ENCODE measurements at regions not wholly inside any gene's neighbourhood (a gene's known extent, or its start where the extent isn't known, plus 50 kb on each side); places are given as distances from the start of the nearest gene placed in this dataset.
"Not testable (repeated sequence)": the region's sequence is repeated elsewhere in the genome, so short reads cannot be mapped to it uniquely, and the experiment has no call there.

DNA sequence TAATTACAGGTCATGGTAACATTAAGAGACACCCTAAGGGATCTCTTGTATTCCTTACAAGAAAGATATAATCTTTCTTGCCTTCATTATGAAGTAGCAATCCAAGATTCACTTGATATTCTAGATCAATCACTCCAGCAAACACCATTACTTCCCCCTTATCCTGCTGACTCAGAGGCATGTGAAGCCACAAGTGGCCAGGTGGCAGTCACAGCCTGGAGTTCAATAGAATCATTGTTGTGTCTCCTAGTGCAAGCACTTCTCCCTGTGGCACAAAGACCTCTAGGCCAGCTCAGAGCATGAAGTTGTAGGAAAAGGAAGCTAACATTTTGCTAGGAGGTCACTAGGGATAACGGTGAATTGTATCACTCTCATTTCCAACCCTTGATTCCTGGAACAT is 864.3 kb upstream of the ATXN8OS start:
- DNase-seq: no peak

DNA sequence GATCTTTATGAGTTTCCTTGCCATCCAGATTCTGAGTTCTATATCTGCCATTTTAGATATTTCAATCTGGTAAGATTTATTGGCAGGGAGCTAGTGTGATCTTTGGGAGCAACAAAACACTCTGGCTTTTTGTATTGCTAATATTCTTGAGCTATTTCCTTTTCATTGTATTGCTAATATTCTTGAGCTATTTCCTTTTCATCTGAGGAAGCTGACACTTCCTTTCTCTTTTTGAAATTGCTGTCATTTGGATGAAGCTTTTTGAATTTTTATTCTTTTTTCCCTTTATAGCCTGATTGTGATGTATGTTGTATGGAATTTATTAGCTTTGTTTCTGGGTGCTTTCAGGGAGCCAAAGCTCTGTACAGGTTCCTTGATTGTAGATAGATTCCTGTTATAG is 873.5 kb upstream of the ATXN8OS start:
- no peak for DNase-seq

DNA sequence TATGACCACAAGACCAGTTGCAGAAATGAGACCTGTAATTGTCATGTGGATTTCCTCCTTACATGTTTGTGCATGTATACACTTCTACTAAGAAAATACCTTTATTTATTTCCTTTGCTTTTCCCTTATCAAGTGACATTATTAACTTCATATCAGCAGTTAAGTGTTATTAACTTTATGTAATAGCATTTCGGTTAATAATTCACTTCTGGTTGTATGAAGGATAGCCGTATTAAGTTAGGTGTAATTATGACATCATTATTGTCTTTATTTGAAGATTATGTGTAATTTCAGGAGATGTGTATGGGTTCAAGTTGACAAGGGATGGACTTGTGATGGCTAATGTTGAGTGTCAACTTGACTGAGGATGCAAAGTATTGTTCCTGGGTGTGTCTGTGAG is 881.2 kb upstream of the ATXN8OS start:
- no peak for DNase-seq

DNA sequence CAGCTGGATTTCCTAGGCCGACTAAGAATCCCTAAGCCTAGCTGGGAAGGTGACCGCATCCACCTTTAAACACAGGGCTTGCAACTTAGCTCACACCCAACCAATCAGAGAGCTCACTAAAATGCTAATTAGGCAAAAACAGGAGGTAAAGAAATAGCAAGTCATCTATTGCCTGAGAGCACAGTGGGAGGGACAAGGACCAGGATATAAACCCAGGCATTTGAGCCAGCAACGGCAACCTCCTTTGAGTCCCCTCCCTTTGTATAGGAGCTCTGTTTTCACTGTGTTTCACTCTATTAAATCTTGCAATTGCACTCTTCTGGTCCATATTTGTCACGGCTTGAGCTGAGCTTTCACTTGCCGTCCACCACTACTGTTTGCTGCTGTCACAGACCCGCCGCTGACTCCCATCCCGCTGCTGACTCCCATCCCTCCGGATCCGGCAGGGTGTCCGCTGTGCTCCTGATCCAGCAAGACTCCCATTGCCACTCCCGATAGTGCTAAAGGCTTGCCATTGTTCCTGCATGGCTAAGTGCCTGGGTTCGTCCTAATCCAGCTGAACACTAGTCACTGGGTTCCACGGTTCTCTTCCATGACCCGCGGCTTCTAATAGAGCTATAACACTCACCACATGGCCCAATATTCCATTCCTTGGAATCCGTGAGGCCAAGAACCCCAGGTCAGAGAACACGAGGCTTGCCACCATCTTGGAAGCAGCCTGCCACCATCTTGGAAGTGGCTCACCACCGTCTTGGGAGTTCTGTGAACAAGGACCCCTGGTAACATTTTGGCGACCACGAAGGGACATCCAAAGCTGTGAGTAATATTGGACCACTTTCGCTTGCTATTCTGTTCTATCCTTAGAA is 885.8 kb upstream of the ATXN8OS start:
- DNase-seq: not testable (repeated sequence)

DNA sequence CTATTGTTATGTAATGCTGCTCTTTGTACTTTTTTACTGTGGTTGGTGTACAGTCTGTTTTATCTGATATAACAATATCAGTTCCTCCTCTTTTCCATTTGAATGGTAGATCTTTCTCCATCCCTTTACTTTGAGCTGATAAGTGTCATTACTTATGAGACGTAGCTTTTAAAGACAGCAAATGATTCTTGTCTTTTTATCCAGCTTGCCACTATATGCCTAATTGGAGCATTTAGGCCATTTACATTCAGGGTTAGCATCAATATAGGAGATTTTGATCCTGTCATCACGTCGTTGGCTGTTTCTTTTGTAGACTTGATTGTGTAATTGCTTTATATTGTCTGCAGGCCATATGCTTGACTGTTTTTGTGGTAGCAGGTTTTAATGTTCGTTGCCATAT is 894.2 kb upstream of the ATXN8OS start:
- DNase-seq: no peak

DNA sequence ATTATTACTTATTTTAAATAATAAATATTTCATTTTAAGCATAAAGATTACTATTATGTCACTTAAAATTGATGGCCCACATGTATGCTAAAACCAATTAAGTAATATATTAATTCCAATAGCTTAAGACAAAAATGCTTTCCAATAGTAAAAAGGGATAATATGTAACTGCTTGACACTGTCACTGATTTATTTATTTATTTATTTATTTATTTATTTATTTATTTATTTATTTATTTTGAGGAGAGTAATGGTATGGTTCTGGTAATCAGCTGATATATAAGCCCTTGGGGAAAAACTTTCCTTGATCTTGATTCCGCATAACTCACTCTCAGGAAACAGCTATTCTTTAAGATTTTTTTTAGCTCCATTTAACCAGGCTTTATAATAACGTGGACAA is 903.0 kb upstream of the ATXN8OS start:
- DNase-seq: no peak

DNA sequence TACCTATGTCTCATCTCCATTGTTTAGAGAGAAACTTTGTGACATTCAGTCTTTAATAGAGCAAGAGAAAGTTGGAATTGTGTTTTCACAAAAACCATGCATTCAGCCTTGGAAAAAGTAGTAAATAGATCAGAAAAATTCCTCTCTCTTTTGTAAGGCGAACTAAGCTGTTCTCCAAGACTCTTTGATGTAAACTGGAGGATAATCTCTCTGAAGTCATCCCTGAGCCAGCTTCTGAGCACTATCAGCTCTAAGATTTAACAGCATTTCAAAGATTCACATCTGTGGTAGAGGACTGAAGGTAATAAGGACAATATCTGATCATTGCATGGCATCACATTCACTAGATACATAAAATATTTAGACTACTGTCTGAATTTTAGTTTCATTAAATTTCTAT is 904.6 kb upstream of the ATXN8OS start:
- DNase-seq: no peak

DNA sequence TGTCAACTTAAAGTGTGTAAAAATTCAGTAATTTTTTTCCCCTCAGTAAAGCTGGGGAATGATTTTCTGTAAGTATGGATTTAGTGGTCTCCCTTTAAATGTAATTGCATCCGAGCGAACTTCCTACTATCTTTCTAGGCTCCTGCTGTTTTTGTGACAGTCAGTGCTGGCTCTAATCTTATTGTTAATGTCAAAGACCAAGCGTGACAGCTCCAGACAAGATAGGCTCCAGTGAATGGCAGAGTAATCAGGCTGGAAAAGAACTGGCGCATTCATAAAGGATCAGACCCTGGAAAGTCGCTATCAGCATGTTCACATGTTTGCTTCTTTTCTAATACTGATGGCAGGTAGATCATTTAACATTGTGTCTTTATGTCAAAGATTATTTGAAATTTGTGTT is 908.0 kb upstream of the ATXN8OS start:
- DNase-seq: no peak

DNA sequence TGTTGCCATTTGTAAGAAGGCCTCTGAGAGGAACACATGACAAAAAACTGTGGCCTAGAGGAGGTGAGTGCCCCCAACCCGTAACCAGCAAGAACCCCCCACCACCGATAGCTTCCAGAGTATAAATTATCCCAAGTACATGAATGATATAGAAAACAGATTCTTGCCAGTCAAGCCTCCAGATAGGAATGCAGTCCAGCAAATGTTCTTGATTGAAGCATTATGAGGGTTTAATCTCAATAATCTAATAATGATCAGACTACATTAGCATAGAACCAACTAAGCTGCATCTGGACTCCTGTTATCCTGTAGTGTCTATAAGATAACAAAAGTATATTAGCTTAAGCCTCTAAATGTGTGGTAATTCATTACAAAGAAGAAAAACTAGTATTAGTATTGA is 908.9 kb upstream of the ATXN8OS start:
- DNase-seq: no peak

DNA sequence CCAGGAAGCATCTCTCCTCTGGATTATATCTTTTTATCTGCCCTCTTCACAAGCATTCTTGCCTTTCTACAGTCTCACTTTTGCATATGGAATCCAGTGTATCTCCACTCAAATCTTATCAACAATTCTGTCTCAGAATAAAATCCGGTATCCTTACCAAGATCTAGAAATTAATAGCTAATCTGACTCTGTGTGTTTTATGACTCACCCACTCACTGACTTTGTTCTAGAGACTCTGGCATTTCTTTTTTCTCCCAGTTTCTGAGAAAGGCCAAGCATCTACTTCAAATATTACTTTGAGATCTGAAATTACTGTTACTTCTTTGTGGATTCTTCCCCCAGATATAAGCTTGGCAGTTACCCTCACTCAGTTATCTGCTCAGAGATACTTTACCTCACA is 913.5 kb upstream of the ATXN8OS start:
- no peak for DNase-seq

DNA sequence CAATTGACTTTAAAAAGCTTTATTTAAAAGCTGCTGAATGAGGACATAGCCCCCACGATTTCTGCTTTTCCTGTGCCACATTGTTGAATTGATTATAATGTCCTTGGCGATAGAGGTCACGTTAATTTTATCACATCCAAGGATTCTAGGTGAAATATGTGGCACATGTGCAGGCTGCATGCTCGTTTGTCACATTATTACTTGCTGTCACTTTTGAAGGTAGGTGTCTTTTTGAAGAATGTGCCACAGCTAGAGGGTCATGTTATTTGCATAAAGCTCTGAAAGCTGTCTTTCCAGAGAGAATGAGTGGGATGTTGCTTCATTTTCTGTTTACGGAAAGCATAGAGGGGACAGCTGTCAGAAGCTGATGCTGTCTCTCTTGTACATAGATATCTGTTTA is 927.6 kb upstream of the ATXN8OS start:
- no peak for DNase-seq

DNA sequence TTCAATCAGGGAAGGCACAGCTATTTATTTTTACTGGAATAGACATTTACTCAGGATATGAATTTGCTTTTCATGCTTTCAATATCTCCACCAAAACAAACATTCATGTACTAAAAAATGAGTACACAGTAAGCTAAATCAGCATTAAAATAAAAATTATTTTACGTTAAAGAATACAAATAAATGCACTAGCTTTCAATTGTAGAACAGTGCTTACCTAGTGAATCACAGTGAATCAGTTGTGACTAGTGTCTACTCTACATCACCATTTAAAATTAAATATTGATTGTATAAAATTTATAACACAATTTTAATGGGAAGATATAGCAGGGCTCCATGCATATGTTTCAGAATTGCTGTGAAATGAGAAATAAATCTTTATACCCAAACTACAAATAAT is 929.6 kb upstream of the ATXN8OS start:
- no peak for DNase-seq

DNA sequence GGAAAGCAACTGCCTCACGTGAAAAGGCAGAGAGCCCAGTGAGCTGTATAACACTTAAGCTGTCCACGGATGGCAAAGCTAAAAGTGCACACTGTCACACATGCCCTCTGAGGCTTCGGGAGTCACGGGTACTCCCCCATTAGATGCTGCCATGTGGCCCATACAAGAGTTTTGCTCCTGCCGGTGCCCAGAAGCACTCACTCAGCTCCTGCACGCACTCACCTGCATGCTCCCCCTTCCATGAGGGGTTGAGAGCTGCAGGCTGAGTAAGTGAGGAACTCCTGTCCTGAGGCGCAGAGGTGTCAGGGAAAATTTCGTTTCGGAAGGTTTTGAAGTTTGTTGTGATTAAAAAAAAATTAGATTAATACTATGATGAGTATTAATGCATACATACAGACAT is 939.2 kb upstream of the ATXN8OS start:
- DNase-seq: no peak

DNA sequence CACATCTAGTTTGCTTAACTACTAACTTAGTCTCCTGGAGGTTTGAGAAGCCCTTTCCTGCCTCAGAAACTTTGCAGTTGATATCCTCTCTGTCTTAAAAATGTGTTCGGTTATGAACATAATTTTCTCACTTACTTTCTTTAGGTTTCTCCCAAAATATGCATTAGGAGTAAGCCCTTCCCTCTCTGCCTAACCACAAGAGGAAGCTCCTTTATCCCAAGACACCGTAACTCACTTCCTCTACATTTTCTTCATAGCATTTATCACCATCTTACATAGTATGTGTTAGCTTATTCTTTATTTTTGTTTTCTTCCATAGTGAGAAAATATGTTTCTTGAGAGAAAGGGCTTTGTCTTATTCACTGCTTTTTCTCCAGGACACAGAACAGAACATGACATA is 952.5 kb upstream of the ATXN8OS start:
- DNase-seq: no peak

DNA sequence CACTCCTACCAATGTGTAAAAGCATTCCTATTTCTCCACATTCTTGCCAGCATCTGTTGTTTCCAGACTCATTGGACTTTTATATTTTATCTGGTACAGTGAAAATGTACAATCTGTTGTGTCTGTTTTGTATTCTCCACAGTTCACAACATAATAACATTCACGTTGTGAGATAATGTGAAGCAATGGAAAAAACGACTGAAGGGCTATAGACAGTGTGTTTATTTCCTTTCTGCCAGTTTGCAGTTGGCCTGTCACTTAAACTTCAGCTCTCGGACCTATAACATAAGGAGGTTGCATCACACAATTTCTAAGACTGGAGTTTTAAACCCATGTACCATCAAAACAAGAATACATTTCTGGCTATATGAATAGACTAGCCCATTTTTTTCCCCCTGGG is 965.5 kb upstream of the ATXN8OS start:
- DNase-seq: no peak

DNA sequence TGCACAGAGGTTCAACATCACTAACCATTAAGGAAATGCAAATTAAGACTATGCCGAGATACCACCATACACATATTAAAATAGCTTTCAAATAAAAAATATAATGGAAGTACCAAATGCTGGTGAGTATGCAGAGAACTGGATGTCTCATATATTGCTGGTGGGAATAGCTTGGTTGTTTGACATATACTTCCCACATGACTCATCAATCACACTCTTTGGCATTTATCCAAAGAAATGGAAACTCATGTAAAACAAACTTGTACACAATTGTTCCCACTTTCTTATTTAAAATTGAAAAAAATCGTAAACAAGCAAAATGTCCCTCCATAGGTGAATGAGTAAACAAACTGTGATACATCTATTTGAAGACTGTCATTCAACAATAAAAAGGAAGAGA is 982.6 kb upstream of the ATXN8OS start:
- DNase-seq: no peak

DNA sequence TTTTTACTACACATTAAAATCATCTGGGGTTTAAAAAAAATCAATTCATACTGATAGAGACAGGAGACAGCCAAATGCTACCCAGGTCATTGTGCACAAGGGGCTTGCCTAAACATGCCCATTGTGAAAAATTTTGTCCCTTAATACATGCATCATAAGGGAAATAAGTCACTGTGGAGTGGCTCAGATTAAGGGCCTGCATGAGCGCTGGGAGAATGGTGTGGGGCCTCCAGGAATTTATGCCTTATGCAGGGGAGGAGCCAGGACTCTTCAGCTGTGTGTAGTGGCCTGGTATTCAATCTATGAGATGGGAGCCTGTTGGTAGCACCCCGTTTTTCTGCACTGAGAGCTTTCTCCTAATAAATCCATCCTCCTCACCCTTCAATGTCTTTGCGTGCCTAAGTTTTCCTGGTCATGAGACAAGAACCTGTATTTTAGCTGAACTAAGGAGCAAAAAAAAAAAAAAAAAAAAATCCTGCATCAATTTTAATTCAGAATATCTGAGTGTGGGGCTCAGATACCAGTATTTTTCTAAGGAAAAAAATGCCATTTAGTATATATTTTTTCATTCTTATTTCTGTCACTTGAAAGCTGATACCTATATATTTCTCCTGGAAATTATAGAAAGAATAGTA is 997.6 kb upstream of the ATXN8OS start:
- DNase-seq: no peak

DNA sequence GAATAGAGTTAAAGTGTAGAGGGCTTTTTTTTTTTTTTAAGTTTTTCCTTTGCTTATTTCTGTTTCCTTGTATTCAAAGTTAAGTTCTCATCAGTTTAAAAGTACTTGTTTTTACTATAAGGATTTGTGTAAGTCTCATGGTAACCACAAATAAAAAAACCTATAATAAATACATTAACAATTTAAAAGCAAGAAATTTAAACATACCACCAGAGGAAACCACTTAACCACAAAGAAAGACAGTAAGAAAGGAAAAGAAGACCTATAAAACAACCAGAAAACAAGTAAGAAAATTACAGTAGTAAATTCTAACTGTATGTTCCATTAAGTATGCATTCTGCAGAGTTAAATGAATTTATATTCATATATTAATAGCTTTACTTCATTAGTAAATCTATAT is 999.1 kb upstream of the ATXN8OS start:
- DNase-seq: peak; percentile 79

DNA sequence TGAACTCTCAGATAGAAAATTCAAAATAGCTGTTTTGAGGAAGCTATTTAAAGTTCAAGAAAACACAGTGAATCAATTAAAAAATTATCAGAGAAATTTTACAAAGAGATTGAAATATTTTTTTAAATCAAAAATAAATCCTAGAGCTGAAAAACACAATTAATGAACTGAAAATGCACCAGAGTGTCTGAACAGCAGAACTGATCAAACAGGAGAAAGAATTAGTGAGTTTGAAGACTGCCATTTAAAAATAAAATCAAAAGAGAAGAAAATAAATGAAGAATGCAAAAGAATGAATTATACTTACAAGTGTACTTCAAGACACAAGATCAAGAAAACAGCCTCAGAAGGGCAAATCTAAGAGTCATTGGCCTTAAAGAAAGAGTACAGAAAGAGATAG is 1000.2 kb upstream of the ATXN8OS start:
- no peak for DNase-seq

DNA sequence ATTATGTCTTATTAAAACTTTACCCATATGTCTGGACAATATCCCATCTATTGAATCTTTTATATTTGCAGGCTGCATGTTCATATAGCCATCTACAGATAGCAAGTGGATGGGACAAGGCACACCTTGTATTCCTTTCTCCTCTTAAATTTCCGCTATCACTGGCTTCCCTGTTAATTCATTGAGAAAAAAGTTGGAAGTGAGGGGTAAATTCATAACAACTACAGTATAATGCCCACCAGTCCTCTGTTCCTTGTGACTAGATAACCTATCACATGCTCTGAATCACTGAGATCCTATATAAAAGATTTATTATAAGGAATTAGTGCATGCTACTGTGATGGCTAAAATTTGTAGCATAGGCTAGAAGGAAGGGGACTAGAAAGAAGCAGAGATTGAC is 1005.8 kb upstream of the ATXN8OS start:
- no peak for DNase-seq

DNA sequence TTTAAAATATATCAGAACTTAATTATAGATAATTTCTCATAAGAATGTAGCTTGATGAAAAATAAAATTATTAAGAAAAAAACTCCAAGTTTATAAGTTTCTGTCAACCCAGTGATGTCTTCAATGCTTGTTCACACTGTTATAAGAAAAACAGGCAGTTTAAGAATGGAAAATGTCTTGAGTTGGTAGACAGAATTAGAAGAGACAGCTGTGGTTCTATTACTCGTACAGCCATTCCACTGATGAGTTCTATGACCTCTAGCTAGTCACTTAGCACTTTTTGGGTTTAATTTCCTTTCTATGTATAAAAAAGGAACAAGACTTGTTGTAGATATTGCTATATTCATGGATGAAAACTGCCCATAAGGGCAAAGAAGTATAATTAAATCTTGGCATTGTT is 1013.1 kb upstream of the ATXN8OS start:
- DNase-seq: no peak

DNA sequence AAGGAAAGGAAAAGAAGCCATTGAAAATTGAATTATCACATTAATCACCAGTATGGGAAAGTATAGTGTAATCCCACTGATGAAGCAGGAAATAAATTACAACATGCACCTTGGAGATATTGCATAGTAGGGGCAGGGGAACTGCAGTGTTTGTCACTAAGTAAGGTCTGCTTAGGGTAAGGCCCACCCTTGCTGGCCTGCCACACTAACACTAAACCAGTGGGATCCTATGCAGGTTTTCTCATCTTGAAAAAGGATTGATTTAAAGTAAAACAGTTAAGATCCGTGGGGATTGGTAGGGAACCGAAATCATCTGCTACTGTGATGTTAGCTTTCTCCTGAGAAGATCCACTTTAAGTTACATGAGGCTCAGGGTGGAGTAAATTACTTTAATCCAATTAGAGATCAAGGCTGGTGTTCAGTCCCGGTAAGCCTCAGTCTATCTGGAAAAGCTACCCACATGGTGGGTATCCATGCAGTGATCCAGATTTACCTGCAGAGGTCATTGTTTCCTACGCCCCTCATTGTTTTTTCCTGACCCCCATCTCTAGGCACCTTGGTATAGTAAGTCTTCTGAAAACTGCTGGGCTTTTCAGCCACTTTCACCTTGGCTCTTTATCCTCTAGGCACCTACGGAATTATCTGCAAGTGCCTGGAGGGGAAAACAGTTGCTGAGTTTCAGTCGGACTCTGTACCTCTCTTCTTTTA is 1014.9 kb upstream of the ATXN8OS start:
- DNase-seq: no peak

DNA sequence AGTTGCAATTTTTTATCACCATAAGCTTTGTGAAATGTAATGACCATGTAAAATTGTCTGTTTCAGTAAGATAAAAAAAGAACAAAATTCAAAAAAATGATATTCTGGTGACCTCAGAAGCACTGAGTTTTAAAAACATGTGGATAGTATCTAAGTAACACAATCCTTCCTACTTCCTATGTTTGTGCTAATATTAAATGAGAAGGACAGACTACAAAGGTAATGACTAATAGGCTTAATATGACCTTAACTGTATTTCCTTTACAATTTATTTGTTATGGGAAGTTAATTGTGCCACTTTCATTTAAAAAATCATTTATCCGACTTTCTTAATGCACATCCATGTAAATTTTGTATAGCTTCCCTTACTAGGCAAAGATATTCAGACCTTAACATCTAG is 1030.4 kb upstream of the ATXN8OS start:
- DNase-seq: no peak

DNA sequence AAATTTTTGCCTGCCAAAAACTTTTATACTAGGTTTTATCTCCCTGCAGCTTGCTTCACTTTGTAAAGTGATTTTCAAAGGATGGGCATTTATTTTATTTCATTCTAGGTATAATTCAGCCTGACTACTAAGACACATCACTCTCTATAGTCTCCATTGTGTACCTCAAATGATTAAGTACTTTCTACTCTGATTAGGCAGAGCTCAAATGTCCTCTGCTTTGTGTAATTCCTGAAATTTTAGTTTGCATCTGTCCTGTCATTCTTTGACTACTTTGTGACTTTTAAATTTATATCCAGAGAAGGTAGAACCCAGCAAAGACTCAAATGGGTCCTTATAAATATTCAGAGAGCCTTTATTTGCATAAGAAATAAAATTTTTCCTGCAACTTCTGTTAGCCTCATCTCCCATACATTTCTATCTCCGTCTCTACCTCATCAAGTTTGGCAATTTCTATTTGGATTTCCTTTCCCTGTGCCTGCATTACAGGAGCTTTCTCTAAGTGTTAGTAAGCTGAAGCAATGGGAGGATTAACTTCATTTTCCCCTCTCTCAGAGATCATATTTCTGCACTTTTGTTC is 1038.0 kb upstream of the ATXN8OS start:
- DNase-seq: no peak

Measured in GF-D8 (cell line).